NCI-H1092 (cell line): ENCODE measurements at regions not wholly inside any gene's neighbourhood (a gene's known extent, or its start where the extent isn't known, plus 50 kb on each side); places are given as distances from the start of the nearest gene placed in this dataset.

Experiments used
- DNase-seq: peaks from one replicate; lab custom pipeline; 2025; lab: John Stamatoyannopoulos, UW

DNA sequence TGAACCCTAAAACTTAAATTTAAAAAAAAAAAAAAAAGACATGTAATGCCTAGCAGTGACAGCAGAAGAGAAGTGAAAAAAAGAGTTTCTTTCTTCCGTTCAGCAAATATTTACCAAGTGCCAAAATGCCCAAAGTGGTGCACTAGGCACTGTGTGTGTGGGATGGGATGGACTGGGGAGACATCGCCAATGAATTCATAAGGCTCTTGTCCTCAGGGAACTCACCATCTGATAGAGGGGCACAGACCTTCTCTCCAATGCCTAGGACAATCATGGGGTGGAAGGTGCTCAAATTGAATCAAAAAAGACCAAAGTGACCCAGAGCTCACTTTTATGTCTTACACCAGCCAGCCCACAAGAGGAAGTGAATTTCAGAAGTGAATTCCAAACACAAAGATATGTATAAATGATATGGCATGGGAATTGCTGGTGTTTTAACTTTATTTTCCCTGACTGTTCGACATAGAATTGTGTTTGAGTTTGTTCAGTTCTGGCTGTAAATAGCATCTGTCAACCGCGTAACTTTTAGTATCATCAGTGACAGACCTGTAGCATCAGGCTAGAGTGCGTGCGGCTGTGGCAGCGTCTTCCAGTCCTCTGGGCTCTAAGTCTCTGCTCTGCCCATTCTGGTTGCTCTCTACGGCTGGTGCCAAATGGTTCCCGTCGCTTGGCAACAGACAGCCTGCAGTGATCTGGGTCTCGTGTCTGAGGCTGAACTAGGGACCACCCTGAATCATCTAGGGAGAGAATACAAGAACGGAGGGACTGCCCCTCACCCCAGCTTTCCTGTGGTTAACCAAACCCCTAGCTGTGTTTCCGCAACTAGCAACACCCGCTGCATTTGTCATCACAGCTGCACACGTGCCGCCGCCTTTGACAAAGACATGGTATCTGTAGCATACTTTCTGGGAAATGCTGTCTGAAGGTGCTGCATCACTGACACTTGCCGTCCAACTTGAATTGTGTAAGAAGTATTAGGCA lies 154.0 kb upstream of the THBS1 start:
- DNase-seq, result peak; percentile 73

DNA sequence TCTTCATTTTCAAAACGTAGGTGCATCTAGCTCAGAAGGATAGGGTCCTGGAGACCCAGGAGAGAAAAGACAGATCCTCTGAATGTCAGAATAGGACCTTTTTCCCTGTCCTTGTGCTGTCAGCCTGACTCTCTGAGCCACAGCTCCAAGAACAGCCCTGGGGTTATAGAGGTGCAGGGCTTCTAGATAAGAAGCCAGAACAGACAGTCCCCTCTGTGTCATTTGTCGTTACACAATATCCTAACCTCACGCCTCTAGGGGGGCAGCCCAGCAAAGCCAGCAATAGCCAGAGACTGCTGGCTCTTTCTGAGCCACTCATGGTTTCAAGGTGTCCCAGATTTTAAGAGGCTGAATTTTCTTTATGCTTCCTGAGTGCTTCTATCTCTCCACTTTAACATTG lies 153.2 kb upstream of the THBS1 start:
- no peak for DNase-seq

DNA sequence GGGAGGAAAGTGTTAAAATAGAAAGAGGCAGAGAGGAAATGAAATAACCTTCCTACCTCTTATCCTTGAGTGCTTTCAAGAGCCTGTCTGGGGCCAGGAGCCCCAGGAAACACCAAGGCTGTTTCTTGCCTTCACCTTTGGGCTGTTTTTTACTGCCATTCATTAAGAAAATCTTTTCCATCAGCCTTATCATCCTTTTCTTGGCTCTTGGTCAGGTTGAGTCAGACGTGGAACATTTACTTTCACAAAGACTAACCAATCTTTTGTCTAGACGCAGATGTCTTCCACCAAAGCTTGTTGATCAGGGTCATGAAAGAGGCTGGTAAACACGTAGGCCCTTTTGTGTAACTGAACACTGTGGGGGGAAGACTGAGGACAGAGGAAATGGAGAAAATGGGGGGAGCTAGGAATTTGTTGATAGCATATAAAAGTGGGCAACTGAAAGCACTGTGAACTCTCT lies 151.0 kb upstream of the THBS1 start:
- DNase-seq, result no peak

DNA sequence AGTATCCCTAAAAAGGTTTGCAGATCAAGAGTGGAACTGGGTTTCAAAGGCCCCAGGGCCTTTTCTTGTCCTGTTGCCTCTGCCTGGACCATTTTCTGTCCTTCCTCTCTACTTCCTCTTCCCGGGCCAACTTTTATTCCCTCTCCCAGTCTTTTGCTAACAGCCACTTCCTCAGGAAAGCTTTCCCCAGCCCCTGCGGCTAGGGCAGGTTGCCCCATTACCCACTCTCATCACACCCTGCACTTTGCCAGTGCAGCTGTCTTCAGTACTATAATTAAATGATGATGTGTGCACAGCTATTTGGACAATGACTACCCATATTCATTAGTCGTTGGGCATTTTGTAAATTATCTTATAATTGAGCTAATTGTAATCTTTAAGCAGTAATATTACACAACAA lies 150.5 kb upstream of the THBS1 start:
- no peak for DNase-seq

DNA sequence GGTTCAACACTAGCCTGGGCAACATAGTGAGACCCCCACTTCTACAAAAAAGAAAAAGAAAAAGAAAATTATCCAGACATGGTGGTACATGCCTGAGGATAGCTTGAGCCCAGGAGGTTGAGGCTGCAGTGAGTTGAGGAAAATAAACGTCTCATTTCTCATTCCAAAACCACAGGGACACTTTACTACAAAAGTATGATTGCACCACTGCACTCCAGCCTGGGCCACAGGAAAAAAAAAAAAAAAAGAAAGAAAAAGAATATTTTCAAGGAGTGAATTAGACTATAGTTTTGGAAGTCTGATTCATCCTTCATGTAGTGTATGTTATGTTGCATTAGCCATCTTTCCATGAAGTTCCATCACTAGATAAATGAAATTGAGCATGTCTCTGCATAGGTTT lies 149.5 kb upstream of the THBS1 start:
- DNase-seq, result no peak

DNA sequence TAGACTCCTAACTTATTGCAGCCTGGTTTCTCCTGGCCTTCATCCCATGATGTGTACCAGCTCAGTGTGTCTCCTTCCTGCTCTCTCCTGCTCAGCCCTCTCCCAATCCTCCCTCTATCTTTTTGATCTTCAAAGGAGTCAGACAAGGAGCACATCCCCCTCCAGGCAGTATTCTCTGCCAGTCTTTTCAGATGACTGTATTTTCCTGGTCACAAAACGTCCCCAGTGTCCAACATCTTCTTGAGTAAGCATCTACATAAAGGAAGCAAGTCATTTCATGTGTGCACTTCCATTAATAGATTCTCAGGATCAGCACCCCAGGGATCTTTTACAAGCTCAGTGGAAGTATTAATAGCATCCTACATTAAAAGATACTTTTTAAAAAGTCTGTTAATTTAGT lies 148.9 kb upstream of the THBS1 start:
- no peak for DNase-seq

DNA sequence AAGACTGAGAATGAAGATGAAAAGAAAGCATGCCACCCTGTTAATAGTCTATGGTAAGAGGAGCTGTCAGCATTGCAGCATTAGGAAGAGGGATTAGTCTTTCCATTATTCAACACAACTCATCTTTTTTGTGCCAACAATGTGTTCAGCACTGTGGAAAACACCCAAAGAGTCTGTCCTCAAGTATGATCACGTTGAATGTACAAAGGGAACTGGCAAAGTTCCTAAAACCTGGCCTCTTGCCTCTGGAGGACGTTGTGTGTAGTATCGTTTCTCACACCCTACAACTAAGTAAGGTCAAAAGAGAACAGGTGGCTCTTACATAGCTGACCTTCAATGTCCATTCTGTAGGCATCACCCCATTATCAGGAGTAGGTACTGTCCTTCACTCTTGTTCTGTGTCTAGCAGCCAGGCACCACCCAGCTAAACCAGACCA lies 147.9 kb upstream of the THBS1 start:
- no peak for DNase-seq

DNA sequence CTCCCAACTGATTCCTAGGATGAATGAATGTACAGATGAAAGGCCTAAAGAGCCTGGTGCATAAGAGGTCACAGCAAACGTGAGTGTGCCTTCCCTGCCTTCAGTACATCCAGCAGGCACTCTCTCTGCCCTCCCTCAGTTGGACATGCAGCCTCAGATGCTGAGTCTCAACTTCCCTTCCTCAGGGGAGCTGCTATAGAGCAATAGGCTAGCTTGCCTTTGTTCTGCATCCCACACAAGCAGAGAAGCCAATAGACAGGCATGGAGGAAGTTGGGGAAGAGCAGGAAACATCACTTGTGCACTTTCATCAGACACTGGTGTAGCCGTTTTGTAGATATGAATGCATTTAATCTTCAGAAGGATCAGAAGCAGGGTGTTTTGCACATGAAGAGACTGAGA lies 147.5 kb upstream of the THBS1 start:
- no peak for DNase-seq

DNA sequence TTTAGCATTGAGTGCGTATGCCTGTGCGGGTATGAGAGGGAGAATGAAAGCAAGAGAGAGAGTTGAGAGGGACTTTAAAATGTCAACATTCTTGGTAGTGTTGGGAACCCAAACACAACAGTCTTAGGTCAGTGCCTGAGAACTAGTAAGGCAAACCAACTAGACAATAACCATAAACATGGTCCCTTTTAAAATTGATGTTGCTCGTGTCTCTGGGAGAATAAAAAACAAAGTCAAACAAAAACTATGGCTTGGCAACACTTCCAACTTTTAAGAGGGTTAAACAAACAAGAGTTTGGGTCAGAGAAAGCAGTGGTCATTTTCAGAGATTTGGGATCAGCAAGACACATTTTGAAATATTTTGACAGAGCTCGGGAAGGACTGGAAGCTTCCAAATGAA lies 146.7 kb upstream of the THBS1 start:
- DNase-seq, result no peak

DNA sequence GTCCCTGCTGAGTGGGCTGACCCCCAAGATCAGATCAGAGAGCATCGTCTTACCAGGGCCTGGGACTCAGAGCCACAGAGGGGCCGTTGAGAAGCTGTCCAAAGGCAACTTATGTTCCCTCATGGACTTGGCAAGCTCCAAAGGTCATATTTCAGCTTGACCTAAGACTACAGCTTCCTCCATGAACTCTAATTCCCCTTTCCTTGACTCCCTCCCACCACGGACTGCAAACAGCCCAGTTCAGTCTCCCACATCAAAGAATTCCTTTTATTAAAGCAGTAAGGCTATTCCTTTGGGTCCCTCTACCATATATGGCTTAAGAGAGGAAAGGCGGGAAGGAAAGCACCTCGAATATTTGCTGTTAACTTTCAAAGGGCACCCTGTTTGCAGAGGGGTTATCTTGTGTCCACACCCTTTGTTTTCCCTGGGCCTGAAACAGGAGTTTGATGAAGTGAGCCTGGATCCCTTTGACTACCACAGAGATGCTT lies 146.1 kb upstream of the THBS1 start:
- no peak for DNase-seq

DNA sequence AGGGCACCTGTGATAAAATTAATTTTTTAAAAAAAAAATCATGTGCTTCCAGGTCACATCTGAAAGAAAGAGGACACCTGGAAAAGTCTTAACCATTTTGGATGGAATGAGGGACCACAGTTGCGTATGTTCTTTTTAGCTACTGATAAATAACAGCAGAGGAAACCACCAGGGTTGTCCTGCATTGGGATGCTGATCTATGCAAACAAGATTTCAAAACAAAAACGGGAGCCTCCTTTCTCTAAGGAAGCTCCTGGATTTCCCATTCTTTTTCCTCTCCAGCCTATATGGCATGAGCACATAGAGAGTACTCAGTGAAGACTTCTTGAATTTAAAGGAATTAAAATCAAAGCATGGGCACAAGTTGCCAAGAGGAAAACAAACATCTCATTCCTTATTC lies 145.6 kb upstream of the THBS1 start:
- DNase-seq, result no peak

DNA sequence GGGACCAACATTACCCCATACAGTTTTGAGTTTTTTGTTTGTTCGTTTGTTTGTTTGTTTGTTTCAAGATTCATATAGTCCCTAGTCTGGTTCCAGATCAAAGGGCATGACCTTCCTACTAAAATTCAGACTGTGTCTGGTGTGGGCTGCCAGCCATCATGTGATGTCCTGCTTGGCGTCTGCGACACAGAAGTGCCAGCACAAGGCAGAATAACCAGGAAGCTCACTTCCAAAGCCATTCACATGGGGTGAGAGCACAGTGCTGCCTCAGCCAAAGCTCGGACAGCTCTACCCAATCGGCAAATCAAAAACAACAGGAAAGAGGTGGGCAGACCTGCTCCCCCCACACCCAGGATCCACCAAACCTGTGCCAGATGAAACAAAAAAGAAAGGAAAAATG lies 142.6 kb upstream of the THBS1 start:
- DNase-seq, result no peak

DNA sequence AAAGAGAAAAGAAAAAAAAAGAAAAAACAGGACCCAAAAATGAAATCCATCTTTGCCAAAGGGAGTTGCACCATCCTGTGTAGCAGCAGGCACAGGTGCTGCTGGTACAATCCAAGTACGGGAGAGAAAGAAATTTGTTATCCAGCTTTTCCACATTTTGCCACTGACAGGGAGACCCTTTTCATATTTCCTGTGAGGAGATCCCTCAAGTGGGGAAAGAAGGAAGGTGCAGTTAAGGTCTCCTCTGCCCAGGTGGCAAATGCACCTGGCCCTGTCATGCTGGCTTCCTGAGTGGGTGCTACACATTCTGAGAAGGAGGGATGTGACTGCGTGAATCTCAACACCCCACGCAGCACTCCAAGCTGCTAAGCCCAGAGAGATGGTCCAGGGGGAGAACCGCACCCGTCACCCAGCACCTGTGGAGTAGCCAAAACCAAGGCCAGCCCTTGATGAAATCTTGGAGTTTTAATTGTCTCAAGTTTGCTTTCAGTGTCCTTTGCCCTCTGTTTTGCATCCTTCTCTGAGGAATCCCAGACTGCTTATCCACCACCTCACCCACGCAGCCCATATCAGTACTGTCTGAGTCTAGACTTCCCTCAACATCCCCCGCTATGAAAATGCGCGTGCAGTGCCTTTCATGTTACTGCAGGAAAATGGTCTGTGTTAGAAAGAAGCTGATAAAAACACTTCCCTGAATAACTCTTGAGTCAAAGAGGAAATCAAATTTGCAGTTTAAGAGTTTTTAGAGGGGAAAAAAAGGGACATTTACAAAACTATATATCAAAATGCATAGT lies 141.9 kb upstream of the THBS1 start:
- no peak for DNase-seq

DNA sequence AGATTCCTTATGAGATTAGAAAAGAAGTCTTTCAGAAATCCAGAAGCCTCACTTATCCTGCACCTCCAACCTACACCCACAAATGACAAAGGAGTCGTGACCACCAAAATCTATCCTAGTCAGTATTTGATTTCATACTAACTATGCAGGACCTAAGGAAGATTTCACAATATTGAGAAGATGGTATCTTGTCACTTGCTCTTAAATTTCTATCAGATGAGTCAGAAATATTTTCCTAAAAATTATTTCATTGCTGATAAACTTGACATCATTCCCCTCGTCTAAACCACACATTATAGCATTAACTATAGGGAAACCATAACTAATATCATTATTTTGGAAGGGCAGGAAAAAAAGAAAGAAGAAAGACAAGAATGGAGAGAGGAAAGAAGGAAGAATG lies 138.0 kb upstream of the THBS1 start:
- DNase-seq, result no peak

DNA sequence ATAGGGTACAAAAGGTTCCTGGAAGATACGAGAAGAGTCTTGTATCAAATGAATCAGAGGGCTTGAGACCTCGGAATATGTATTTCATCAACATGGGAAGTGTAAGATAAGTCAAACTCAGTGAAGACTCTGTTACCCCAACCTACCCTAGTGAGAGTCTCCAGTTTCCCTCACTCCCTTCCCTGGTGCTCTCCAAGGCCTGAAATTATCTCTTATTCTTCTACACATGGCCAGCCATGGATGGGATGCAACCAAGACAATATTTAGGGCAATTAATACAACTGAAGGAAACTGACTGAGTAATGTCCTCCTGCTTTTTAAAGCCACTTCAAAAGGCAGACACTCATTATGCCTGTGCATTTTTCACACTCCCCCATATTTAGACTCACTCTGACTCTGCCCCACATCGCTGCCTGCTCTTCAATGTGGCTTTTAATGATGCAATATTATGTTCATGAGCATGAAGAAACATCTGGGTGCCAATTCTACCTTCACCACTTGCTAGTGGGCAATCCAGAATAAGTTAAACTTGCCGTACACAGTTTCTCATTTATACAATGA lies 137.1 kb upstream of the THBS1 start:
- DNase-seq, result no peak

DNA sequence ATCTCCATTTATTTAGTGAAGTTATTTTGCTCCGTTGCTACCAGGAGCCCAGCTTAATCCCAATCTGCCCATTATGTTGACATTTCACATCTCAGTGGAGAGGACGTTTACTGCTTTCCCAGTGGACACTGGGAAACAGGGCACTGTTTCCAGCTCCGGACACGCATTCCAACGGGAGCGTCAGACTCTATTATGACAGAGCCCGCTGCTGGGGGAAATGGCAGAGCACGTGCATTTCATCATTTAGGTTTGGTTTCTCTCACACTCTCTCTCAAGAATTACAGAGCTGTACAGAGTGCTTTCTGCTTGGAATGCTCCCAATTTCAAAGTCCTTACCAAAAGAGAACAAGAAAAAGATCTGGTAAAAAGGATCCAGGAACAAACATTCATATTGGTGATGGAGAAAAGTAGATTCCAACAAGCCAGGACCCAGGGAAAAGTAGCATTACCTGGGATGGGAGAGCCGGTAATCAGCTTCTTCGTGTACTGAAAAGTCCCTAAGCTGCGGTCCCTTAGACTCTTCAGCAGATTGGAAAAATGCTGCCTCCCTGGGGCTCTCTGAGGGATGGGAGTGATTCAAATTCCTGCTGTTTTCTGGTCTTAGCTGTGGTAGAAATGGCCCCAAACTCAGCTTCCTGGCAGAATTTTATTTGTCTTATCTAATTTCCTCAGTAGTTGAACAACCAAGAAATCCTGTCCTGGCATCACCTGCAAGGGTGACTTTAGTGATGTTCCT lies 136.0 kb upstream of the THBS1 start:
- no peak for DNase-seq

DNA sequence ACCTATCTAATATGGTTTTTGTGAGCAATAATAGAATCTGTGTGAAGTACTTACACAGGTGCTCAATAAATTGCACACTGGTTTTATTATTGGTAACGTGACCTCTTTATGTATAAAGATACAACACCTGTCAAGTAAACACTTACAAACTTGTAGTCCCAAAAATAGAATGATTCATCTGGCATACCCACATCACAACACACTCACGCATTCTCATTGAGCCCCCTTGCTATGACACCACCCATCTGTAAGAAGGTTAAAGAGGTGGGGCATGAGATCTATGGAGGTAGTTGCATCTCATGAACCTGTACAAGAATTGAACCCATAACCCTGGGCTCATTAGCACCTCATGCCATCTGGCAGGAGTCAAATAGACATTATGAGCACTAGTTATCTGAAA lies 134.9 kb upstream of the THBS1 start:
- DNase-seq, result no peak

DNA sequence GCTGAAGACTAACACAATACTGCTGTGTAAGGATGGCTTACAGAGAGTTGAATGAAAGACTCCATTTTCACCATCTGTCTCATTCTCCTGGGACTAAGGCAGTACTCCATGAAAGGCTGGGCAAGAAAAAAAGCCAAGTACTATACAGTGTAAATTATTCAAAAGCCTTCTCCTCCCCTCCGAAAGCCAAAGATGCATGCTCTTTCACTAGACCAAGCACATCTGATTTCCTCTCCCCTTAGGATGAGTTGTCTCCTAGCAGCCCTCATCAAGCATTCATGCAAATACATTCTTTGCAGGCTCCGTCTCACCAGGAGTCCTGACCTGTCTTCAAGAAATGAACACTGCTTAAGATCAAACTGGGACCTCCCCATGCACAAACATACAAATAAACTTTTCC lies 133.5 kb upstream of the THBS1 start:
- no peak for DNase-seq

DNA sequence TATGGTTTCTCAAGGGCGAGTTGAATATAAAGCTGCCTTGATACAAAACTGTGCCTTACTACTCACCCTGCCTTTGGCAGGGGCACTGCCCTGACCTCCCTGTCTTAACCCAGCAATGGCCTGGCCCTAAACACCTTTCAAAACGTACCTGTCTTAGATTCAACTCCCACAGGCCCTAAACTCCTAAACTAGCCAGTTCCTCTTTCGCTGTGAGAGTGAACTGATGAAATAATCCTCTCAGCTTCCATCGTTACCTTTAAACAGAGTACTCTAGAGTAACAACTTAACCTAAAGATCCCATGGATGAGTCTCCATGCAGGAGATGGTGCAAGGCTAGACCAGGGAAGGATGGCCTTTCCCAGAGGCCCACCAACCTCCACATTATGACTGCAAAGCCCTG lies 133.0 kb upstream of the THBS1 start:
- no peak for DNase-seq

DNA sequence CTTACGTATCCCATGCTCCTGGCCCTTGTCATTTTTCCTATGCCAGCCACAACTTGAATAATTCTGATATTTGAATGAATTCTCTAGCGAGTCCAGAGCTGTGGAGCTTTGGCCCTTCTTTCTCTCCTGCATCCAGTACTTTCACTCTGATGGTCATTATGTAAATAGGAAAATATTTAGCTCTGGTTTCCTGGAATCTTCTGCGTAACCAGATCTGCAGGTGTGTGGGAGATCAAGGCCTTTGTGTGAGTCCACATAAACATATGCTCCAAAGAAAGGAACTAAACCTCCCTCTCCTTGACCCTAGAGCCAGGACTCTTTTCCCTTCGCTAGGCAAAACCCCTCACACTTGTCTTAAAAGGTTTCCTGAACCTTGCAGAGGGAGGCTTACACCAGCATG lies 132.5 kb upstream of the THBS1 start:
- no peak for DNase-seq

DNA sequence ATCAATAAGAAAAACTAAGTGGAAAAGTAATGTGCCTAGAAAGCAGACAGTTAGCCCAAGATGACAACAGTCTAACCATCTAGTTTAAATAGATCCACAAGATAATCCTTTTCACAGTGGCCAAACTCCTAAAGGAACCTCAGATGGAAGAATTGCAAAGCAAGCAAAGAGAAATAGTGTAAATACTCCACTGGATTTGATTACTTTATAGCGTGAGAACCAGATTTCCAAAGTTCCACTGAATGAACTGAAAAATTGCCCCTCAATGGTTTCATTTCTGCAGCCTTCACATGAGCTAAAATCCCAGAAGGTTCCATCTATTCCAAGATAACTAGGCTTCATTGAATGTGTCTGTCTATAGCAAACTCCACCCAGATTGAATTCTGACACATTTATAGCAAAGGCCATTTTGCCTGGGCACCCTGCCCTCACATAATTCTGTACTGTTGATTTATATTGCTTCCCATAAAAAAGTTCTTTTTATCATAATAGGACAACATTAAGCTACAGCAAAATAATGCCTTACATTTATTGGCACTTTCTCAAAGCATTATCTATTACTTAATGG lies 129.7 kb upstream of the THBS1 start:
- DNase-seq, result no peak

DNA sequence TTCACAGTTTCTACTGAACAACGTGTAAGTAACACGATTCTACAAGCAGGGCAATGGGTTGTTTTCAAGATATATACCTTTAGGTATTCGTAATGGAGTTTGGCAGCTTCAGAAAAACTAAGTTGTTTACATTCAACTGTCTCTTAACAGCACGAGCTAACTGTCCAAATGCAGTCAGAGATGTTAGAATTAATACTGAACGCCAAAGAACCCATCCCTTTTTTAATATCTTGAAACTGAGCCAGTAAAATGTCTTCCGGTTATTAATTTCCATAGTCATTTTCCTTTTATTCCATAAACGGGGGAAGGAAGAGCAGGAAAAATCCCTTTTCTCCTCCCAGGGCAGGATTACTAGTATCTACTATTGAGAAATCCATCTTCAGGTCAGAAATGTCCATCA lies 129.0 kb upstream of the THBS1 start:
- DNase-seq, result no peak
